Calu3 (cell line): ENCODE measurements at regions not wholly inside any gene's neighbourhood (a gene's known extent, or its start where the extent isn't known, plus 50 kb on each side); places are given as distances from the start of the nearest gene placed in this dataset.
"Not testable (repeated sequence)": the region's sequence is repeated elsewhere in the genome, so short reads cannot be mapped to it uniquely, and the experiment has no call there.

Experiments
- BruUV-seq: library from RNA; stranded (reverse); fragments of 400-500 nt; replicated peaks from 2 replicates; lab custom pipeline; 2021; lab: Mats Ljungman, UMichigan
- CTCF ChIA-PET: fragments of 300-600 bp; sonication (Branson Sonifier 250); formaldehyde crosslinking; loops from one replicate; lab custom pipeline; 2022; ENCODE audit warnings: antibody characterized with exemption; lab: Charles Lee
- DNase-seq: peaks from one replicate; pipeline ENCODE4 v3.0.0; 2022
- H3K27ac Mint-ChIP-seq: one replicate; pipeline ENCODE4 v1.8.0; 2022; ENCODE audit warnings: mixed read lengths; ENCODE audit not compliant: unreplicated experiment
- H3K27me3 Mint-ChIP-seq: one replicate; pipeline ENCODE4 v1.8.0; 2022; ENCODE audit warnings: mixed read lengths; ENCODE audit not compliant: unreplicated experiment
- H3K36me3 Mint-ChIP-seq: one replicate; pipeline ENCODE4 v1.8.0; 2022; ENCODE audit warnings: mild to moderate bottlenecking, moderate library complexity, mixed read lengths; ENCODE audit not compliant: insufficient read depth, unreplicated experiment
- H3K4me1 Mint-ChIP-seq: one replicate; pipeline ENCODE4 v1.8.0; 2022; ENCODE audit warnings: mild to moderate bottlenecking, low read depth, mixed read lengths; ENCODE audit not compliant: unreplicated experiment
- H3K4me3 Mint-ChIP-seq: one replicate; pipeline ENCODE4 v1.8.0; 2022; ENCODE audit warnings: mild to moderate bottlenecking, low read depth, moderate library complexity, mixed read lengths; ENCODE audit not compliant: unreplicated experiment
- H3K9me3 Mint-ChIP-seq: one replicate; pipeline ENCODE4 v1.8.0; 2022; ENCODE audit warnings: low read depth, mixed read lengths; ENCODE audit not compliant: unreplicated experiment
- CTCF ChIP-seq: fragments of 200-600 bp; IDR thresholded peaks from one replicate; pipeline ENCODE4 v1.8.0; 2022; ENCODE audit warnings: antibody characterized with exemption; ENCODE audit not compliant: unreplicated experiment
- intact Hi-C: fragments of 100-400 bp; cut with micrococcal nuclease; formaldehyde crosslinking; loops from one replicate; pipeline ENCODE4 v1.10.0; 2022; ENCODE audit not compliant: unreplicated experiment

GRCh38 chr2:2723064-2723463 lies 392.0 kb upstream of the MYT1L start:
- intact Hi-C loops, result no loop called here
- Mint-ChIP-seq H3K4me1 (no peaks in the 10 kb centered on the region), H3K36me3 (no peaks in the 10 kb centered on the region), H3K4me3 (no peak overlapping the region), H3K27ac (no peak overlapping the region), H3K27me3 (no peaks in the 10 kb centered on the region), H3K9me3 (peaks cover 9% of the 10 kb centered on the region)
- no TSS peak for BruUV-seq
- CTCF ChIA-PET, result no interaction called here
- DNase-seq, result no peak
- TF ChIP-seq CTCF, result no peak

DNA sequence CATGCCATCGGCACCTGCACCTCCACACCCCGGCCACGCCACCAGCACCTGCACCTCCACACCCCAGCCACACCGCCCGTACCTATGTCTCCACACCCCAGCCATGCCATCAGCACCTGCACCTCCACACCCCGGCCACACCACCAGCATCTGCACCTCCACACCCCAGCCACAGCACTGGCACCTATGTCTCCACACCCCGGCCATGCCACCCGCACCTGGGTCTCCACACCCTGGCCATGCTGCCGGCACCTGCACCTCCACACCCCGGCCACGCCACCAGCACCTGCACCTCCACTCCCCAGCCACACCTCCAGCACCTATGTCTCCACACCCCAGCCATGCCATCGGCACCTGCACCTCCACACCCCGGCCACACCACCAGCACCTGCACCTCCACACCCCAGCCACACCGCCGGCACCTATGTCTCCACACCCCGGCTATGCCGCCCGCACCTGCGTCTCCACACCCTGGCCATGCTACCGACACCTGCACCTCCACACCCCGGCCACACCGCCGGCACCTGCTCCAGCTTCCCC lies 390.3 kb upstream of the MYT1L start:
- no peak overlapping the region for H3K27ac Mint-ChIP-seq
- H3K4me1 Mint-ChIP-seq, result no peaks in the 10 kb centered on the region
- intact Hi-C loops, result no loop called here
- H3K9me3 Mint-ChIP-seq, result peaks cover 5% of the 10 kb centered on the region
- DNase-seq, result no peak
- TF ChIP-seq CTCF, result no peak
- no TSS peak for BruUV-seq
- no peaks in the 10 kb centered on the region for H3K27me3 Mint-ChIP-seq
- CTCF ChIA-PET, result no interaction called here
- H3K4me3 Mint-ChIP-seq, result no peak overlapping the region
- H3K36me3 Mint-ChIP-seq, result no peaks in the 10 kb centered on the region

- H3K27ac Mint-ChIP-seq, intact Hi-C loops, BruUV-seq, H3K9me3 Mint-ChIP-seq, H3K4me1 Mint-ChIP-seq, H3K36me3 Mint-ChIP-seq, H3K27me3 Mint-ChIP-seq, CTCF ChIA-PET, H3K4me3 Mint-ChIP-seq, DNase-seq: not testable (repeated sequence)
These were observed 389.7 kb upstream of the MYT1L start for GRCh38 chr2:2720806-2721205.

GRCh38 chr2:2720351-2720750 lies 389.3 kb upstream of the MYT1L start:
- no peak overlapping the region for H3K27ac Mint-ChIP-seq
- intact Hi-C loops, result no loop called here
- no TSS peak for BruUV-seq
- H3K4me1 Mint-ChIP-seq, result no peaks in the 10 kb centered on the region
- no peaks in the 10 kb centered on the region for H3K27me3 Mint-ChIP-seq
- CTCF ChIA-PET, result no interaction called here
- H3K9me3 Mint-ChIP-seq, result peaks cover 5% of the 10 kb centered on the region
- DNase-seq, result no peak
- no peak for TF ChIP-seq CTCF
- H3K4me3 Mint-ChIP-seq, result no peak overlapping the region
- H3K36me3 Mint-ChIP-seq, result no peaks in the 10 kb centered on the region

- no TSS peak for BruUV-seq
- Mint-ChIP-seq H3K27me3 (no peaks in the 10 kb centered on the region), H3K4me1 (no peaks in the 10 kb centered on the region), H3K9me3 (peaks cover 5% of the 10 kb centered on the region), H3K27ac (no peak overlapping the region), H3K36me3 (no peaks in the 10 kb centered on the region), H3K4me3 (no peak overlapping the region)
- intact Hi-C loops, result no loop called here
- no peak for DNase-seq
- no peak for TF ChIP-seq CTCF
- CTCF ChIA-PET, result no interaction called here
These were observed 388.7 kb upstream of the MYT1L start for GRCh38 chr2:2719781-2720180.
